Keratinocyte (primary cell): ENCODE measurements at regions not wholly inside any gene's neighbourhood (a gene's known extent, or its start where the extent isn't known, plus 50 kb on each side); places are given as distances from the start of the nearest gene placed in this dataset.

Experiments used
- DNase-seq: peaks from one replicate; pipeline ENCODE4 v3.0.0-alpha.2; 2011; ENCODE audit warnings: low read depth, missing footprints, low spot score
- FAIRE-seq: peaks from 2 replicates; lab custom pipeline; 2011; peaks lifted over from hg19 to GRCh38; lab: Jason Lieb, UNC
- H2AFZ ChIP-seq: 2 replicates; pipeline ENCODE4 v1.6.0; 2012; ENCODE audit warnings: low read length, control low read depth, inconsistent platforms; ENCODE audit not compliant: control insufficient read depth
- H3K27ac ChIP-seq: 2 replicates; pipeline ENCODE4 v1.5.1; 2011; ENCODE audit warnings: low read length; ENCODE audit not compliant: control insufficient read depth, insufficient read depth
- H3K27me3 ChIP-seq: 3 replicates; pipeline ENCODE4 v1.6.0; 2011; ENCODE audit warnings: low read length; ENCODE audit not compliant: control insufficient read depth, insufficient read depth; ENCODE audit errors: extremely low read depth
- H3K36me3 ChIP-seq, 2 experiments: 2 replicates in 1 of 2; 3 replicates in 1 of 2; pipeline ENCODE4 v1.5.1; 2011; ENCODE audit warnings: low read length in 2 of 2, mild to moderate bottlenecking in 1 of 2; ENCODE audit not compliant: control insufficient read depth in 2 of 2, insufficient read depth in 2 of 2; ENCODE audit errors: extremely low read depth in 1 of 2
- H3K4me1 ChIP-seq: 3 replicates; pipeline ENCODE4 v1.5.1; 2011; ENCODE audit warnings: low read length; ENCODE audit not compliant: control insufficient read depth, insufficient read depth; ENCODE audit errors: extremely low read depth
- H3K4me2 ChIP-seq: 3 replicates; pipeline ENCODE4 v1.6.0; 2011; ENCODE audit warnings: low read depth, low read length; ENCODE audit not compliant: control insufficient read depth, insufficient read depth; ENCODE audit errors: extremely low read depth
- H3K4me3 ChIP-seq, 3 experiments: fragments of 200-600 bp in 1 of 3; sonication (generic) in 1 of 3; 2 replicates in 2 of 3; 3 replicates in 1 of 3; pipeline ENCODE4 v1.5.1; 2011 to 2016; ENCODE audit warnings: low read length in 3 of 3, mild to moderate bottlenecking in 3 of 3, control low read depth in 2 of 3, inconsistent platforms in 1 of 3, low read depth in 1 of 3, mixed read lengths in 1 of 3, mixed run types in 1 of 3, moderate library complexity in 1 of 3; ENCODE audit not compliant: control insufficient read depth in 2 of 3, insufficient read depth in 2 of 3; ENCODE audit errors: extremely low read depth in 1 of 3
- H3K79me2 ChIP-seq: 2 replicates; pipeline ENCODE4 v1.6.0; 2012; ENCODE audit warnings: low read length; ENCODE audit not compliant: control insufficient read depth, insufficient read depth
- H3K9ac ChIP-seq: 3 replicates; pipeline ENCODE4 v1.6.0; 2011; ENCODE audit warnings: low read length; ENCODE audit not compliant: control insufficient read depth, insufficient read depth; ENCODE audit errors: extremely low read depth
- H3K9me1 ChIP-seq: 3 replicates; pipeline ENCODE4 v1.6.0; 2011; ENCODE audit warnings: low read length; ENCODE audit not compliant: control insufficient read depth, insufficient read depth; ENCODE audit errors: extremely low read depth
- H3K9me3 ChIP-seq: 2 replicates; pipeline ENCODE4 v1.5.1; 2012; ENCODE audit warnings: low read depth, low read length; ENCODE audit not compliant: control insufficient read depth
- H4K20me1 ChIP-seq: 3 replicates; pipeline ENCODE4 v1.6.0; 2011; ENCODE audit warnings: low read length; ENCODE audit not compliant: control insufficient read depth, insufficient read depth; ENCODE audit errors: extremely low read depth
- CTCF ChIP-seq, 3 experiments: IDR thresholded peaks in 1 of 3; conservative IDR thresholded peaks in 1 of 3; optimal IDR thresholded peaks in 1 of 3; 2 replicates in 2 of 3; 3 replicates in 1 of 3; pipeline versions ENCODE3 to v1.5.1; 2011; ENCODE audit warnings: low read length in 3 of 3, mild to moderate bottlenecking in 3 of 3, moderate library complexity in 2 of 3, control low read depth in 1 of 3, inconsistent platforms in 1 of 3; ENCODE audit not compliant: insufficient read depth in 2 of 3; ENCODE audit errors: extremely low read depth in 1 of 3
- EZH2 ChIP-seq: IDR thresholded peaks from one replicate; pipeline ENCODE4 v1.6.1; 2012; ENCODE audit warnings: inconsistent platforms, mild to moderate bottlenecking, low read length, moderate library complexity
- dilution Hi-C: fragments of 300-500 bp; cut with MboI; formaldehyde crosslinking; loops from one replicate; pipeline ENCODE4 v1.7.0; 2020; ENCODE audit warnings: low sequenced_read_pairs; ENCODE audit not compliant: extremely low pct_ligation_motif_present

GRCh38 chr21:18716578-18717138 lies 313.1 kb upstream of the TMPRSS15 start:
- H4K20me1 ChIP-seq: no peaks in the 10 kb centered on the region
- H3K4me3 ChIP-seq: no peak overlapping the region
- H3K27ac ChIP-seq: no peak overlapping the region
- H3K9ac ChIP-seq: no peak overlapping the region
- DNase-seq (no peak), FAIRE-seq (no peak)
- dilution Hi-C loops: no loop called here
- H3K36me3 ChIP-seq: no peaks in the 10 kb centered on the region
- no peaks in the 10 kb centered on the region for H3K4me1 ChIP-seq
- H3K79me2 ChIP-seq: no peaks in the 10 kb centered on the region
- TF ChIP-seq EZH2: no peak
- no peak for TF ChIP-seq CTCF (optimal IDR thresholded peaks at IDR 0.05 in 1 of 3, IDR thresholded peaks at IDR 0.05 in 1 of 3, conservative IDR thresholded peaks at IDR 0.05 in 1 of 3; ENCODE audit: extremely low read depth in 1 of 3, insufficient read depth in 2 of 3, low read length in 3 of 3)
- H3K9me1 ChIP-seq: no peaks in the 10 kb centered on the region
- no peaks in the 10 kb centered on the region for H3K27me3 ChIP-seq
- no peak overlapping the region for H2AFZ ChIP-seq
- H3K4me2 ChIP-seq: no peak overlapping the region
- no peaks in the 10 kb centered on the region for H3K9me3 ChIP-seq

GRCh38 chr21:18722193-18722592 lies 318.6 kb upstream of the TMPRSS15 start:
- dilution Hi-C loops: no loop called here
- H3K36me3 ChIP-seq: no peaks in the 10 kb centered on the region
- FAIRE-seq: no peak

More at GRCh38 chr21:18722193-18722592, 318.6 kb upstream of the TMPRSS15 start:
- Histone ChIP-seq H3K79me2 (no peaks in the 10 kb centered on the region), H3K27me3 (no peaks in the 10 kb centered on the region), H2AFZ (no peak overlapping the region), H3K4me1 (no peaks in the 10 kb centered on the region), H3K4me2 (no peak overlapping the region), H3K9ac (no peak overlapping the region), H3K4me3 (no peak overlapping the region), H3K9me1 (no peaks in the 10 kb centered on the region), H3K27ac (no peak overlapping the region), H3K9me3 (no peaks in the 10 kb centered on the region), H4K20me1 (no peaks in the 10 kb centered on the region)
- TF ChIP-seq EZH2 (no peak), CTCF (optimal IDR thresholded peaks at IDR 0.05 in 1 of 3, IDR thresholded peaks at IDR 0.05 in 1 of 3, conservative IDR thresholded peaks at IDR 0.05 in 1 of 3; ENCODE audit: extremely low read depth in 1 of 3, insufficient read depth in 2 of 3, low read length in 3 of 3) (no peak)
- DNase-seq: no peak
